HepG2 (cell line): ENCODE measurements at regions not wholly inside any gene's neighbourhood (a gene's known extent, or its start where the extent isn't known, plus 50 kb on each side); places are given as distances from the start of the nearest gene placed in this dataset.

ENCODE experiments used
- ATF4 ChIP-seq, 2 experiments: fragments of 450-650 bp in 1 of 2; sonication (generic) in 1 of 2; formaldehyde crosslinking; IDR thresholded peaks; 2 replicates each; pipeline versions ENCODE4 v1.5.0 to v1.8.0; 2020 to 2022; ENCODE audit warnings: mild to moderate bottlenecking in 1 of 2, missing genetic modification reagents in 1 of 2
- ATF5 ChIP-seq: sonication (generic); formaldehyde crosslinking; IDR thresholded peaks from 2 replicates; pipeline ENCODE4 v1.4.0; 2020; ENCODE audit warnings: mild to moderate bottlenecking, low read depth, missing genetic modification reagents
- ETV6 ChIP-seq: sonication (generic); formaldehyde crosslinking; conservative IDR thresholded peaks from 2 replicates; pipeline ENCODE4 v1.4.0; 2020; ENCODE audit warnings: missing genetic modification reagents
- FOXP4 ChIP-seq: sonication (generic); formaldehyde crosslinking; IDR thresholded peaks from 2 replicates; pipeline ENCODE4 v1.4.0; 2020; ENCODE audit warnings: missing genetic modification reagents
- MIXL1 ChIP-seq: IDR thresholded peaks from 2 replicates; pipeline ENCODE4 v1.6.1; 2016
- MLX ChIP-seq: IDR thresholded peaks from 2 replicates; pipeline ENCODE4 v1.6.1; 2016
- NFE2L2 ChIP-seq: fragments of 150-350 bp; IDR thresholded peaks from 2 replicates; pipeline ENCODE4 v1.6.1; 2014; ENCODE audit warnings: low read length
- POLR2AphosphoS5 ChIP-seq: IDR thresholded peaks from 2 replicates; pipeline ENCODE4 v1.6.1; 2012; ENCODE audit warnings: low read depth, low read length
- RFX5 ChIP-seq: IDR thresholded peaks from 2 replicates; pipeline ENCODE4 v1.6.1; 2011; ENCODE audit warnings: low read depth, low read length, improper control_type of control experiment
- SETDB1 ChIP-seq: sonication (generic); formaldehyde crosslinking; IDR thresholded peaks from 2 replicates; pipeline ENCODE4 v1.5.1; 2020; ENCODE audit warnings: missing genetic modification reagents, mild to moderate bottlenecking, borderline replicate concordance
- SIN3B ChIP-seq: fragments of 150-350 bp; IDR thresholded peaks from 2 replicates; pipeline ENCODE4 v1.6.1; 2014; ENCODE audit warnings: low read length
- SRSF9 ChIP-seq: fragments of 200-400 bp; formaldehyde crosslinking; IDR thresholded peaks from 2 replicates; pipeline ENCODE4 v1.6.1; 2018; ENCODE audit warnings: borderline replicate concordance, mild to moderate bottlenecking, low read depth, low read length; ENCODE audit not compliant: insufficient read depth, poor library complexity, severe bottlenecking
- STAT6 ChIP-seq: sonication (generic); formaldehyde crosslinking; IDR thresholded peaks from 2 replicates; pipeline ENCODE4 v1.4.0; 2020; ENCODE audit warnings: missing genetic modification reagents, mild to moderate bottlenecking, borderline replicate concordance
- TBL1XR1 ChIP-seq: fragments of 150-350 bp; IDR thresholded peaks from 2 replicates; pipeline ENCODE4 v1.6.1; 2014; ENCODE audit warnings: borderline replicate concordance, low read length; ENCODE audit not compliant: partially characterized antibody
- ZBTB25 ChIP-seq: IDR thresholded peaks from 2 replicates; pipeline ENCODE4 v1.6.1; 2018; ENCODE audit warnings: missing genetic modification reagents
- ZBTB37 ChIP-seq: sonication (generic); formaldehyde crosslinking; IDR thresholded peaks from 2 replicates; pipeline ENCODE4 v1.4.0; 2020; ENCODE audit warnings: mild to moderate bottlenecking, missing genetic modification reagents
- ZFY ChIP-seq: sonication (generic); formaldehyde crosslinking; IDR thresholded peaks from 2 replicates; pipeline ENCODE4 v1.4.0; 2020; ENCODE audit warnings: missing genetic modification reagents
- ZFYVE20 ChIP-seq: sonication (generic); formaldehyde crosslinking; IDR thresholded peaks from 2 replicates; pipeline ENCODE4 v1.8.0; 2023; ENCODE audit warnings: low read depth, mild to moderate bottlenecking, moderate library complexity, missing genetic modification reagents, borderline replicate concordance
- ZMAT5 ChIP-seq: sonication (generic); formaldehyde crosslinking; IDR thresholded peaks from 2 replicates; pipeline ENCODE4 v1.5.0; 2020; ENCODE audit warnings: mild to moderate bottlenecking, low read depth, missing genetic modification reagents, borderline replicate concordance
- ZNF138 ChIP-seq: sonication (generic); formaldehyde crosslinking; IDR thresholded peaks from 2 replicates; pipeline ENCODE4 v1.5.0; 2020; ENCODE audit warnings: mild to moderate bottlenecking, low read depth, missing genetic modification reagents
- ZNF382 ChIP-seq: sonication (generic); formaldehyde crosslinking; IDR thresholded peaks from 2 replicates; pipeline ENCODE4 v1.5.0; 2020; ENCODE audit warnings: missing genetic modification reagents, mild to moderate bottlenecking, borderline replicate concordance

- TF ChIP-seq ZBTB37 (CRISPR knock-in tag) (no peak), ZNF382 (CRISPR knock-in tag) (no peak), ZFY (CRISPR knock-in tag) (no peak), STAT6 (CRISPR knock-in tag) (no peak), TBL1XR1 (no peak), NFE2L2 (no peak), ZFYVE20 (CRISPR knock-in tag) (no peak), ZMAT5 (no peak), ZBTB25 (CRISPR knock-in tag) (no peak), ETV6 (CRISPR knock-in tag) (no peak), ZNF138 (CRISPR knock-in tag) (no peak), POLR2AphosphoS5 (no peak), SRSF9 (no peak), SIN3B (no peak), MLX (CRISPR knock-in tag) (no peak), MIXL1 (no peak), FOXP4 (CRISPR knock-in tag) (peak; percentile 36; the same call in 1 of the 2 replicates), ATF4 (CRISPR knock-in tag; IDR thresholded peaks at IDR 0.05) (no peak), SETDB1 (no peak), RFX5 (no peak), ATF5 (no peak)
Observed at GRCh38 chr6:151682922-151683321, 124.6 kb upstream of the ESR1 start (continued).
